Activated CD4-positive, alpha-beta T cell treated with anti-CD3 and anti-CD28 coated beads, Interleukin-2, Interleukin-6, amounts not matched to agents 100 ng/mL and 50 ng/mL, durations not matched to agents 16 hours and 8 hours (primary cell): ENCODE measurements at regions not wholly inside any gene's neighbourhood (a gene's known extent, or its start where the extent isn't known, plus 50 kb on each side); places are given as distances from the start of the nearest gene placed in this dataset.
"Not testable (repeated sequence)": the region's sequence is repeated elsewhere in the genome, so short reads cannot be mapped to it uniquely, and the experiment has no call there.

ENCODE experiments used
- DNase-seq: peaks from one replicate; pipeline ENCODE4 v3.0.0-alpha.2; 2020

- no peak for DNase-seq
Measured at GRCh38 chr17:53016085-53016484, 806.6 kb upstream of the KIF2B start.

GRCh38 chr17:53012364-53012763 is 810.4 kb upstream of the KIF2B start:
- no peak for DNase-seq

GRCh38 chr17:53006006-53006405 is 816.7 kb upstream of the KIF2B start:
- DNase-seq: no peak

- no peak for DNase-seq
Measured at GRCh38 chr17:53004902-53005301, 817.8 kb upstream of the KIF2B start.

GRCh38 chr17:52995881-52996280 is 826.8 kb upstream of the KIF2B start:
- DNase-seq: no peak

GRCh38 chr17:52995147-52995546 is 827.6 kb upstream of the KIF2B start:
- no peak for DNase-seq

GRCh38 chr17:52986056-52986662 is 827.6 kb upstream of the CA10 start:
- no peak for DNase-seq

GRCh38 chr17:52982331-52982730 is 823.8 kb upstream of the CA10 start:
- DNase-seq: no peak

GRCh38 chr17:52979921-52980320 is 821.4 kb upstream of the CA10 start:
- no peak for DNase-seq

- DNase-seq: no peak
Measured at GRCh38 chr17:52965856-52966255, 807.3 kb upstream of the CA10 start.

- not testable (repeated sequence) for DNase-seq
Measured at GRCh38 chr17:52961751-52962150, 803.2 kb upstream of the CA10 start.

- DNase-seq: no peak
Measured at GRCh38 chr17:52957411-52957810, 798.9 kb upstream of the CA10 start.

- no peak for DNase-seq
Measured at GRCh38 chr17:52947418-52947817, 788.9 kb upstream of the CA10 start.

- no peak for DNase-seq
Measured at GRCh38 chr17:52938623-52939230, 780.2 kb upstream of the CA10 start.

GRCh38 chr17:52930581-52930980 is 772.1 kb upstream of the CA10 start:
- no peak for DNase-seq

- DNase-seq: no peak
Measured at GRCh38 chr17:52930145-52930544, 771.6 kb upstream of the CA10 start.

- no peak for DNase-seq
Measured at GRCh38 chr17:52923658-52924057, 765.1 kb upstream of the CA10 start.

- DNase-seq: no peak
Measured at GRCh38 chr17:52899235-52899634, 740.7 kb upstream of the CA10 start.

GRCh38 chr17:52895272-52895671 is 736.8 kb upstream of the CA10 start:
- DNase-seq: no peak

- no peak for DNase-seq
Measured at GRCh38 chr17:52892334-52892733, 733.8 kb upstream of the CA10 start.

GRCh38 chr17:52885882-52886281 is 727.4 kb upstream of the CA10 start:
- no peak for DNase-seq

- DNase-seq: not testable (repeated sequence)
Measured at GRCh38 chr17:52883907-52884491, 725.5 kb upstream of the CA10 start.

- not testable (repeated sequence) for DNase-seq
Measured at GRCh38 chr17:52846767-52847166, 688.3 kb upstream of the CA10 start.

- no peak for DNase-seq
Measured at GRCh38 chr17:52841971-52842370, 683.5 kb upstream of the CA10 start.

- no peak for DNase-seq
Measured at GRCh38 chr17:52837492-52837891, 679.0 kb upstream of the CA10 start.
